PC-9 (cell line): ENCODE measurements at regions not wholly inside any gene's neighbourhood (a gene's known extent, or its start where the extent isn't known, plus 50 kb on each side); places are given as distances from the start of the nearest gene placed in this dataset.

Experiments used
- BruUV-seq: library from RNA; stranded (reverse); fragments of 400-500 nt; replicated peaks from 2 replicates; lab custom pipeline; 2021; lab: Mats Ljungman, UMichigan
- CTCF ChIA-PET: fragments of 300-600 bp; sonication (Branson Sonifier 250); formaldehyde crosslinking; loops from one replicate; lab custom pipeline; 2022; ENCODE audit warnings: antibody characterized with exemption; lab: Charles Lee
- POLR2A ChIA-PET: fragments of 300-600 bp; sonication (Branson Sonifier 250); formaldehyde crosslinking; loops from one replicate; lab custom pipeline; 2022; ENCODE audit warnings: antibody characterized with exemption; ENCODE audit not compliant: unreplicated experiment; lab: Charles Lee
- DNase-seq, 2 experiments: peaks; one replicate each; pipeline versions ENCODE4 v3.0.0 to v3.0.0-alpha.2; 2015 to 2022; ENCODE audit warnings: mixed read lengths in 1 of 2
- H2AFZ ChIP-seq: fragments of 200-600 bp; sonication (generic); 2 replicates; pipeline ENCODE4 v1.8.1; 2017; ENCODE audit warnings: antibody characterized with exemption
- H3F3A ChIP-seq: fragments of 200-600 bp; sonication (generic); 2 replicates; pipeline ENCODE4 v1.8.1; 2017; ENCODE audit warnings: antibody characterized with exemption, mild to moderate bottlenecking, low read depth; ENCODE audit not compliant: insufficient read depth
- H3K27ac ChIP-seq: fragments of 200-600 bp; sonication (generic); 2 replicates; pipeline ENCODE4 v1.6.1; 2016; ENCODE audit warnings: mixed run types
- H3K27me3 ChIP-seq: fragments of 200-600 bp; sonication (generic); 2 replicates; pipeline ENCODE4 v1.6.1; 2016; ENCODE audit warnings: low read depth, mixed run types; ENCODE audit not compliant: insufficient read depth
- H3K36me3 ChIP-seq: fragments of 200-600 bp; sonication (generic); 2 replicates; pipeline ENCODE4 v1.6.1; 2016; ENCODE audit warnings: low read depth, mixed run types
- H3K4me1 ChIP-seq: fragments of 200-600 bp; sonication (generic); replicated peaks from 2 replicates; pipeline ENCODE4 v1.6.1; 2016; ENCODE audit warnings: mixed run types; ENCODE audit not compliant: insufficient read depth
- H3K4me2 ChIP-seq: fragments of 200-600 bp; sonication (generic); 2 replicates; pipeline ENCODE4 v1.6.1; 2017; ENCODE audit warnings: mixed run types
- H3K4me3 ChIP-seq: fragments of 200-600 bp; sonication (generic); 2 replicates; pipeline ENCODE4 v1.6.1; 2016; ENCODE audit warnings: mixed run types
- H3K79me2 ChIP-seq: fragments of 200-600 bp; sonication (generic); 2 replicates; pipeline ENCODE4 v1.6.1; 2017; ENCODE audit warnings: low read depth, mixed run types
- H3K9me2 ChIP-seq: fragments of 200-600 bp; sonication (generic); 2 replicates; pipeline ENCODE4 v1.8.1; 2017; ENCODE audit warnings: mild to moderate bottlenecking; ENCODE audit not compliant: insufficient read depth
- H3K9me3 ChIP-seq: fragments of 200-600 bp; sonication (generic); 2 replicates; pipeline ENCODE4 v1.8.1; 2016; ENCODE audit warnings: low read depth; ENCODE audit not compliant: insufficient read depth
- H4K20me1 ChIP-seq: fragments of 200-600 bp; sonication (generic); 2 replicates; pipeline ENCODE4 v1.8.1; 2017; ENCODE audit not compliant: insufficient read depth
- CTCF ChIP-seq: fragments of 200-600 bp; sonication (generic); conservative IDR thresholded peaks from 2 replicates; pipeline ENCODE4 v1.6.1; 2017; ENCODE audit warnings: mixed run types, antibody characterized with exemption, mild to moderate bottlenecking, moderate library complexity
- EZH2 ChIP-seq: fragments of 200-600 bp; sonication (generic); IDR thresholded peaks from 2 replicates; pipeline ENCODE4 v1.8.0; 2017; ENCODE audit warnings: antibody characterized with exemption, low read depth
- intact Hi-C: fragments of 100-400 bp; cut with micrococcal nuclease; formaldehyde crosslinking; loops from one replicate; pipeline ENCODE4 v1.10.0; 2022; ENCODE audit not compliant: unreplicated experiment

GRCh38 chr13:74927823-74928222 lies 554.1 kb downstream of the TBC1D4 start:
- TF ChIP-seq CTCF (no peak), EZH2 (no peak)

GRCh38 chr13:74922963-74923362 lies 559.0 kb downstream of the TBC1D4 start:
- H3K36me3 ChIP-seq: no peaks in the 10 kb centered on the region
- no peaks in the 10 kb centered on the region for H3K9me3 ChIP-seq
- no peaks in the 10 kb centered on the region for H3K27me3 ChIP-seq
- no peaks in the 10 kb centered on the region for H3K79me2 ChIP-seq
- ChIA-PET POLR2A (no interaction called here), CTCF (no interaction called here)
- DNase-seq: no peak
- BruUV-seq: no TSS peak
- no peaks in the 10 kb centered on the region; the same call in 1 of the 2 replicates for H3K9me2 ChIP-seq
- no peak overlapping the region for H2AFZ ChIP-seq
- intact Hi-C loops: no loop called here
- no peaks in the 10 kb centered on the region for H4K20me1 ChIP-seq
- H3K27ac ChIP-seq: no peak overlapping the region
- H3K4me2 ChIP-seq: no peak overlapping the region
- H3F3A ChIP-seq: no peaks in the 10 kb centered on the region
- no peaks in the 10 kb centered on the region for H3K4me1 ChIP-seq
- H3K4me3 ChIP-seq: no peak overlapping the region
- TF ChIP-seq EZH2: no peak
- no peak for TF ChIP-seq CTCF

More at GRCh38 chr13:74927823-74928222, 554.1 kb downstream of the TBC1D4 start:
- Histone ChIP-seq H3F3A (no peaks in the 10 kb centered on the region), H3K4me2 (no peak overlapping the region), H3K36me3 (no peaks in the 10 kb centered on the region), H3K27ac (no peak overlapping the region), H3K9me2 (no peaks in the 10 kb centered on the region; the same call in 1 of the 2 replicates), H2AFZ (no peak overlapping the region), H3K4me3 (no peak overlapping the region), H3K9me3 (no peaks in the 10 kb centered on the region), H3K79me2 (no peaks in the 10 kb centered on the region), H4K20me1 (no peaks in the 10 kb centered on the region), H3K27me3 (no peaks in the 10 kb centered on the region), H3K4me1 (no peaks in the 10 kb centered on the region)
- no TSS peak for BruUV-seq
- intact Hi-C loops: no loop called here
- POLR2A ChIA-PET: no interaction called here
- no peak for DNase-seq
- CTCF ChIA-PET: no interaction called here

DNA sequence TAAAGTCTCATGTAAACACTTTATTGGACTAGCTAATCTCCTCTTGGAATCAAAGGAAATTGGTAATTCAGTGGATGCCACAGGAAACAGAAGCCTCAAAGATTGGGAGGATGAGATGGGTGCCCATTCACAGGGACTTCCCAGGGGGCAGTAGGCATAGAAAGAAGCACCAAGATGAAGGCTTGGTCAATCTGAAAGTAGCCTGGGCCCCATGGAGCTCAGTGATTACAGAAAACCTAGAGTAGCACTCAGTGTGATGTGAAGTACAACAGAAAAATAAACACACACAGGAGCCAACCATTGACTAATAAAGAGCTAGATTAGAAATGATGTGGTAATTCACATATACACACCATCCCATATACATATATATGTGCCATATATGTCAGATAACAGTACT lies 560.6 kb downstream of the TBC1D4 start:
- no peaks in the 10 kb centered on the region for H3K4me1 ChIP-seq
- no peak for TF ChIP-seq CTCF
- no peak for TF ChIP-seq EZH2
- no peaks in the 10 kb centered on the region for H3F3A ChIP-seq
- POLR2A ChIA-PET: no interaction called here
- no peak overlapping the region for H3K27ac ChIP-seq
- CTCF ChIA-PET: no interaction called here
- H4K20me1 ChIP-seq: no peaks in the 10 kb centered on the region
- H2AFZ ChIP-seq: no peak overlapping the region
- no peaks in the 10 kb centered on the region; the same call in 1 of the 2 replicates for H3K9me2 ChIP-seq
- intact Hi-C loops: no loop called here
- H3K79me2 ChIP-seq: no peaks in the 10 kb centered on the region
- H3K4me3 ChIP-seq: no peak overlapping the region
- H3K9me3 ChIP-seq: no peaks in the 10 kb centered on the region
- H3K4me2 ChIP-seq: no peak overlapping the region
- no peak for DNase-seq
- no peaks in the 10 kb centered on the region for H3K36me3 ChIP-seq
- H3K27me3 ChIP-seq: no peaks in the 10 kb centered on the region
- BruUV-seq: no TSS peak
